ENCODE measurements at regions not wholly inside any gene's neighbourhood (a gene's known extent, or its start where the extent isn't known, plus 50 kb on each side); places are given as distances from the start of the nearest gene placed in this dataset.

GRCh38 chr10:3006093-3006492, 61.3 kb upstream of the PFKP start:
- H3K4me2 ChIP-seq (replicated peaks; ENCODE audit: low read depth, low read length, poor library complexity, severe bottlenecking) = no peak overlapping the region
- 27% methylated on average over 2 of the region's 3 CpGs for WGBS (ENCODE audit: insufficient coverage)
- no peaks in the 10 kb centered on the region for H3K9me3 ChIP-seq (ENCODE audit: control extremely low read depth in 1 of 3, control insufficient read depth in 2 of 3, insufficient read depth in 1 of 3, low read length in 2 of 3)
- H3K36me3 ChIP-seq (replicated peaks in 1 of 2; ENCODE audit: control extremely low read depth in 1 of 2, control insufficient read depth in 1 of 2, extremely low read depth in 1 of 2, insufficient read depth in 2 of 2, low read length in 1 of 2) = no peaks in the 10 kb centered on the region
- H3K27me3 ChIP-seq (replicated peaks in 1 of 4; ENCODE audit: control extremely low read depth in 1 of 4, control insufficient read depth in 3 of 4, insufficient read depth in 4 of 4, low read length in 3 of 4) = no peaks in the 10 kb centered on the region
- intact Hi-C loops (cut with micrococcal nuclease) = no loop called here
- no peaks in the 10 kb centered on the region for H3K79me2 ChIP-seq (ENCODE audit: control insufficient read depth, insufficient read depth, low read length)
- ATAC-seq (ENCODE audit: low read depth) (no peak), DNase-seq (no peak)
- Mint-ChIP-seq H3K27me3 (peaks cover 14% of the 10 kb centered on the region), H3K4me1 (peaks cover 33% of the 10 kb centered on the region), H3K4me3 (no peak overlapping the region), H3K27ac (no peak overlapping the region), H3K9me3 (ENCODE audit: insufficient read depth) (no peaks in the 10 kb centered on the region)
- no peak overlapping the region for H3K27ac ChIP-seq (ENCODE audit: low read length in 2 of 2)
- ChIA-PET CTCF (no interaction called here), POLR2A (no interaction called here)
- H3K9ac ChIP-seq (ENCODE audit: low read length) = no peak overlapping the region
- TF ChIP-seq CTCF (IDR thresholded peaks at IDR 0.05) (no peak), EZH2 (IDR thresholded peaks at IDR 0.05; ENCODE audit: borderline replicate concordance, insufficient read depth, low read depth, low read length, poor library complexity, severe bottlenecking) (no peak)
- H4K20me1 ChIP-seq (ENCODE audit: control insufficient read depth, insufficient read depth, low read length, poor library complexity, severe bottlenecking) = no peaks in the 10 kb centered on the region
- peaks cover 29 to 33% of the 10 kb centered on the region in 2 donors for H3K4me1 ChIP-seq (ENCODE audit: control insufficient read depth in 2 of 2, insufficient read depth in 2 of 2, low read length in 2 of 2)
- H2AFZ ChIP-seq (ENCODE audit: insufficient read depth, low read depth, low read length, poor library complexity, severe bottlenecking) = no peak overlapping the region
- no peak overlapping the region for H3K4me3 ChIP-seq (ENCODE audit: control extremely low read depth in 1 of 5, extremely low read depth in 1 of 5, insufficient read depth in 1 of 5, low read depth in 2 of 5, low read length in 4 of 5)

GRCh38 chr10:3002304-3002703, 65.0 kb upstream of the PFKP start:
- no peaks in the 10 kb centered on the region for H4K20me1 ChIP-seq (ENCODE audit: control insufficient read depth, insufficient read depth, low read length, poor library complexity, severe bottlenecking)
- Mint-ChIP-seq H3K9me3 (ENCODE audit: insufficient read depth) (no peaks in the 10 kb centered on the region), H3K27ac (no peak overlapping the region), H3K4me1 (peaks cover 10% of the 10 kb centered on the region), H3K4me3 (no peak overlapping the region), H3K27me3 (peaks cover 10% of the 10 kb centered on the region)
- H3K79me2 ChIP-seq (ENCODE audit: control insufficient read depth, insufficient read depth, low read length) = no peaks in the 10 kb centered on the region
- no CpG with 5 or more reads among the region's 2 CpGs for WGBS (ENCODE audit: insufficient coverage)
- H2AFZ ChIP-seq (ENCODE audit: insufficient read depth, low read depth, low read length, poor library complexity, severe bottlenecking) = no peak overlapping the region
- H3K27ac ChIP-seq (ENCODE audit: low read length in 2 of 2) = no peak overlapping the region
- TF ChIP-seq CTCF (IDR thresholded peaks at IDR 0.05) (no peak), EZH2 (IDR thresholded peaks at IDR 0.05; ENCODE audit: borderline replicate concordance, insufficient read depth, low read depth, low read length, poor library complexity, severe bottlenecking) (no peak)
- intact Hi-C loops (cut with micrococcal nuclease) = no loop called here
- ATAC-seq (ENCODE audit: low read depth) (no peak), DNase-seq (no peak)
- no peaks in the 10 kb centered on the region for H3K27me3 ChIP-seq (replicated peaks in 1 of 4; ENCODE audit: control extremely low read depth in 1 of 4, control insufficient read depth in 3 of 4, insufficient read depth in 4 of 4, low read length in 3 of 4)
- peaks cover 7 to 8% of the 10 kb centered on the region in 2 donors for H3K4me1 ChIP-seq (ENCODE audit: control insufficient read depth in 2 of 2, insufficient read depth in 2 of 2, low read length in 2 of 2)
- H3K4me2 ChIP-seq (replicated peaks; ENCODE audit: low read depth, low read length, poor library complexity, severe bottlenecking) = no peak overlapping the region
- CTCF ChIA-PET = no interaction called here
- H3K9ac ChIP-seq (ENCODE audit: low read length) = no peak overlapping the region
- POLR2A ChIA-PET = no interaction called here
- no peaks in the 10 kb centered on the region for H3K36me3 ChIP-seq (replicated peaks in 1 of 2; ENCODE audit: control extremely low read depth in 1 of 2, control insufficient read depth in 1 of 2, extremely low read depth in 1 of 2, insufficient read depth in 2 of 2, low read length in 1 of 2)
- H3K4me3 ChIP-seq (ENCODE audit: control extremely low read depth in 1 of 5, extremely low read depth in 1 of 5, insufficient read depth in 1 of 5, low read depth in 2 of 5, low read length in 4 of 5) = no peak overlapping the region
- H3K9me3 ChIP-seq (ENCODE audit: control extremely low read depth in 1 of 3, control insufficient read depth in 2 of 3, insufficient read depth in 1 of 3, low read length in 2 of 3) = no peaks in the 10 kb centered on the region

Data from B cell (primary cell).